Choroid plexus epithelial cell (primary cell): ENCODE measurements at regions not wholly inside any gene's neighbourhood (a gene's known extent, or its start where the extent isn't known, plus 50 kb on each side); places are given as distances from the start of the nearest gene placed in this dataset.
"Not testable (repeated sequence)": the region's sequence is repeated elsewhere in the genome, so short reads cannot be mapped to it uniquely, and the experiment has no call there.

Source experiments
- DNase-seq: peaks from one replicate; pipeline ENCODE4 v3.0.0-alpha.2; 2010; ENCODE audit warnings: low read depth
- H3K4me3 ChIP-seq: 2 replicates; pipeline ENCODE4 v1.5.1; 2011; ENCODE audit warnings: low read depth, mild to moderate bottlenecking, control low read depth, low read length, moderate library complexity
- CTCF ChIP-seq: conservative IDR thresholded peaks from 2 replicates; pipeline ENCODE4 v1.5.1; 2011; ENCODE audit warnings: low read depth, mild to moderate bottlenecking, control low read depth, inconsistent platforms, low read length, moderate library complexity

- no peak for DNase-seq
- TF ChIP-seq CTCF: no peak
- no peak overlapping the region for H3K4me3 ChIP-seq
Observed at GRCh38 chr2:8123464-8123863, 558.4 kb upstream of the ID2 start.

GRCh38 chr2:8125741-8126711 lies 555.8 kb upstream of the ID2 start:
- peak; percentile 80 for DNase-seq
- no peak overlapping the region for H3K4me3 ChIP-seq
- TF ChIP-seq CTCF: no peak

- no peak overlapping the region for H3K4me3 ChIP-seq
- TF ChIP-seq CTCF: no peak
- DNase-seq: no peak
Observed at GRCh38 chr2:8126783-8127182, 555.1 kb upstream of the ID2 start.

- not testable (repeated sequence) for DNase-seq, H3K4me3 ChIP-seq
Observed at GRCh38 chr2:8131423-8131822, 550.4 kb upstream of the ID2 start.

GRCh38 chr2:8132351-8132831 lies 549.5 kb upstream of the ID2 start:
- TF ChIP-seq CTCF: no peak
- DNase-seq: no peak
- H3K4me3 ChIP-seq: no peak overlapping the region

- H3K4me3 ChIP-seq: no peak overlapping the region
- DNase-seq: no peak
- TF ChIP-seq CTCF: no peak
Observed at GRCh38 chr2:8132879-8133278, 549.0 kb upstream of the ID2 start.

- no peak for TF ChIP-seq CTCF
- H3K4me3 ChIP-seq: no peak overlapping the region
- DNase-seq: no peak
Observed at GRCh38 chr2:8133363-8133762, 548.5 kb upstream of the ID2 start.
